Small intestine (tissue), 7 donors: ENCODE measurements at regions not wholly inside any gene's neighbourhood (a gene's known extent, or its start where the extent isn't known, plus 50 kb on each side); places are given as distances from the start of the nearest gene placed in this dataset.
A peak's percentile ranks its signal among the peaks of the same experiment; 100 is the strongest.

Experiments used
- DNase-seq, 2 donors: peaks; one replicate each; pipeline versions ENCODE4 v3.0.0 to v3.0.0-alpha.2; 2013
- FAIRE-seq: peaks from 2 replicates; lab custom pipeline; 2012; peaks lifted over from hg19 to GRCh38; lab: Jason Lieb, UNC
- H3K27ac ChIP-seq, 3 donors: one replicate each; pipeline ENCODE4 v1.5.1; 2013; ENCODE audit warnings: low read length in 2 of 3, mild to moderate bottlenecking in 2 of 3, control low read depth in 1 of 3, inconsistent platforms in 1 of 3, low read depth in 1 of 3, moderate library complexity in 1 of 3
- H3K27me3 ChIP-seq, 3 donors: one replicate each; pipeline ENCODE4 v1.6.1; 2013; ENCODE audit warnings: low read length in 3 of 3, inconsistent platforms in 1 of 3; ENCODE audit not compliant: control insufficient read depth in 3 of 3, insufficient read depth in 3 of 3
- H3K36me3 ChIP-seq, 3 donors: one replicate each; pipeline ENCODE4 v1.6.1; 2013; ENCODE audit warnings: low read length in 3 of 3, inconsistent platforms in 1 of 3, low read depth in 1 of 3, mild to moderate bottlenecking in 1 of 3, moderate library complexity in 1 of 3; ENCODE audit not compliant: control insufficient read depth in 3 of 3, insufficient read depth in 2 of 3
- H3K4me1 ChIP-seq, 3 donors: one replicate each; pipeline ENCODE4 v1.6.1; 2013; ENCODE audit warnings: low read length in 2 of 3, inconsistent platforms in 1 of 3, low read depth in 1 of 3, mild to moderate bottlenecking in 1 of 3, moderate library complexity in 1 of 3; ENCODE audit not compliant: control insufficient read depth in 3 of 3, insufficient read depth in 2 of 3
- H3K4me3 ChIP-seq, 3 donors: one replicate each; pipeline ENCODE4 v1.5.1; 2013; ENCODE audit warnings: low read length in 3 of 3, control low read depth in 1 of 3, inconsistent platforms in 1 of 3, low read depth in 1 of 3, mild to moderate bottlenecking in 1 of 3, moderate library complexity in 1 of 3
- H3K9me3 ChIP-seq, 2 donors: one replicate each; pipeline ENCODE4 v1.6.1; 2013; ENCODE audit warnings: low read depth in 1 of 2, low read length in 1 of 2; ENCODE audit not compliant: control insufficient read depth in 2 of 2, insufficient read depth in 1 of 2
- WGBS, 3 donors: extraction: QIAGEN DNeasy Blood & Tissue Kit; methylation state at CpG; one replicate each; pipeline ENCODE4 v1.1.7; 2013; 5-methylcytosine and 5-hydroxymethylcytosine counted together
- donor health status: healthy with polysubstance abuse.
- donor health status: control.
- donor health status: control.
- donor health status: Bipolar disorder and iron deficiency.
- donor health status: healthy.

DNA sequence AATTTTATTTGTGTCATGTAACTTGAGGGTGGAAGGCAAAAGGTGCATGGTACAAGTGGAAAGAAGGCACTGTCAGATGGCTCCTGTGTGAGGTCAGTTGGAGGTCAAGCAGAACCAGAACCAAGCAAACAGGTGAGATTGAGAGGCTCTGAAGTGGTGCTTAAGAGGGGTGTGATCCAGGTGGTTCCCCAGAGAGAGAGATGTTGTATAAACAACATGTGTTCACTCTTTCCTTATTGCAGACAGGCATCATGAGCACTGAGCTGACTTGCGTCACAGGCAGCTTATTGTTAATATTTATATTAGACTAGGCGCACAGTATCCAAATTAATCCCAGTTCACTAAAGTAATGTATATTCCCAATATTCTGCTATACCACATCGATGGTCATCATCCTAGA, 56.8 kb downstream of the CXCL13 start:
- DNase-seq: peak in 1 of 2 donors; percentile 20
- Histone ChIP-seq H3K9me3 (no peaks in the 10 kb centered on the region), H3K36me3 (no peaks in the 10 kb centered on the region), H3K4me1 (peaks cover 0 to 4% (median 0%) of the 10 kb centered on the region in 3 donors), H3K27ac (no peak overlapping the region), H3K27me3 (no peaks in the 10 kb centered on the region), H3K4me3 (no peak overlapping the region)
- WGBS, 3 donors: 61 to 78% (median 78%) methylated on average over 3 of the region's 3 CpGs
- FAIRE-seq: no peak
